Left lobe of liver (tissue), 2 donors: ENCODE measurements at regions not wholly inside any gene's neighbourhood (a gene's known extent, or its start where the extent isn't known, plus 50 kb on each side); places are given as distances from the start of the nearest gene placed in this dataset.
"Not testable (repeated sequence)": the region's sequence is repeated elsewhere in the genome, so short reads cannot be mapped to it uniquely, and the experiment has no call there.

Experiments
- ATAC-seq: fragments of 200-7000 bp; cut with Tn5 transposase; one replicate; pipeline ENCODE4 v1.9.1; 2020; ENCODE audit warnings: mild to moderate bottlenecking, moderate library complexity
- DNase-seq: peaks from one replicate; pipeline ENCODE4 v3.0.0-alpha.2; 2020; ENCODE audit warnings: low spot score
- donor health status: DM: no; HTN: no; CAD: no; lungs with moderate emphysema.
- donor health status: DM: no; HTN: yes; CAD: no.

DNA sequence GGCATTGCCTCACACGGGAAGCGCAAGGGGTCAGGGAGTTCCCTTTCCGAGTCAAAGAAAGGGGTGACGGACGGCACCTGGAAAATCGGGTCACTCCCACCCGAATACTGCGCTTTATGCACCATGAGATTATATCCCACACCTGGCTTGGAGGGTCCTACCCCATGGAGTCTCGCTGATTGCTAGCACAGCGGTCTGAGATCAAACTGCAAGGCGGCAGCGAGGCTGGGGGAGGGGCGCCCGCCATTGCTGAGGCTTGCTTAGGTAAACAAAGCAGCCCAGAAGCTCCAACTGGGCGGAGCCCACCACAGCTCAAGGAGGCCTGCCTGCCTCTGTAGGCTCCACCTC lies 145.1 kb upstream of the BCL6 start:
- not testable (repeated sequence) for DNase-seq, ATAC-seq

DNA sequence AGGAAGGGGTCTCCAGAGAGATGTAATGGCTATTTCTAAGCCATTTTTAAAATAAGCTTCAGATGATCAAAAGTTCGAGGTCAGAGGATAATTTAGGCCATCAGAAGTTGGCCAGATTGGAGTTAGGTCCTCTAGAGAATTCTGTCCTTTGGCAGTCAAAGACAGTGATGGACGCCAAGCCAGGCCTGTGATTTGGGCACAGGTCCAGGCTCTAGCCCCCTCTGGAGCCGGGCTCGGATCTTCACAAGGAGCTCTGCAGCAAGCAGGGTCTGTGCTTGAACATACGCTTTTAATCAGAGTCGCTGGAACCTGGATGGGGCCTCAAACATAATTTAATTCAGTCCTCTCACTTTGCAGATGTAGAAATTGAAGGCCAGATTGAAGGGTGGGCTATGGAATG lies 151.4 kb upstream of the BCL6 start:
- no peak for DNase-seq
- no peak for ATAC-seq

DNA sequence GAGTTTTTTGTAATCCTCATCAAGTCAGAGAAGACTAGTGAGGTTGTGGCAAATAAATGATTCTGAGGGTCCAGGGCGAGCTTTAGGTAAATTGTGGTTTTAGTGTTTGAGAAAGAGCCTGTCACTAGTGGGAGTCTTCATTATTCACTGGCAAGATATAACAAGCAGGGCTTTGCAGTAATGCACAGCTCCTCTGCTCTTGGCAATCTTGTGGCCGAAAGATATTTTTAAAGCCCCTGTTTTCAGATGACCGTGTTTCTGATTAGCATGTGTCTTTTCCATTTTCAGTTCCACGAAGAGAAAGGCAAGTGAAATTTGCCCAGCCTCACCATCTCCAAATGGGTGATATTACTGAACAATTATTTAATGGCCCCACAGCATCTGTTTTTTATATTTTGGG lies 154.0 kb upstream of the BCL6 start:
- ATAC-seq: no peak
- no peak for DNase-seq

GRCh38 chr3:187900993-187901755 lies 155.9 kb upstream of the BCL6 start:
- DNase-seq (no peak), ATAC-seq (no peak)

DNA sequence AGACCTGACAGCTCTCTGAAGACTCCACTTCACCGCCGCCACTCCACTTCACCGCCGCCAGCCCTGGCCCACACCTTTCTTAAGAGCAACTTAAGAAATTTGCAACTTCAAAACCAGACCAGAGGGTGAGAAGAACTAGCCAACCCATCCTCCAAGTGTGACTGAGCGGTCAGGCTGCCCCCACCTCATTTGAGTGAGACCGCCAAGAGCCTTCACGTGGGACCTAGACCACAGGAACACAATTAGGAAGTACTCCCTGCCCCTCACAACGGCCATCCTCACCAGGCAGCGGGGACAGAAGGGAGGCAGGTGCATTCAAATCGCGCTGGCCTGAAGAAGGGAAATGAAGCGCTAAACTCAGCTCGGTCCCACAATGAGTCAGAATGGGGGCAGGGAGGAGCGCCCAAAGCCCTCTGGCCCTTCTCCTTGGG lies 156.8 kb upstream of the BCL6 start:
- DNase-seq: no peak
- ATAC-seq: no peak

DNA sequence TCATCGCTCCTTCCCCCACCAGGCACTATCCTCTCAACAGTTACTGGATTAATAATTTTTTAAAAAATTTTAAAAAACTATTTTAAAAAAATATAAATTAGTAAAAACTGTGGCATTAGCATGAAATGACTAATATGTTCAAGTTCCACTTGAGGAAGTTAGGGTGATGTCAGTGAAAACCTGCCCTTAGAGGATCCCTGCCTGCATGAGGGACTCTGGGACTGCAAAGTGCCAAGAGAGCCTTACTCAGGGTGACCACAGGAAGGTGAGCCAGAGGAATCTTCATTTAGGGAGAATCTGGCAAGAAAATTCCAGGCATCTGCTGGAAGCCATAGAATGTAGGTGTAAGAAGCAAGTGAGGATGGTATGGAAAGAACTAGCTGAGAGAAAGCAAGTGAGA lies 157.7 kb upstream of the BCL6 start:
- DNase-seq (no peak), ATAC-seq (no peak)

GRCh38 chr3:187903697-187904096 lies 158.4 kb upstream of the BCL6 start:
- ATAC-seq (no peak), DNase-seq (no peak)

GRCh38 chr3:187906416-187906815 lies 161.1 kb upstream of the BCL6 start:
- DNase-seq (no peak), ATAC-seq (no peak)

GRCh38 chr3:187906920-187907319 lies 161.7 kb upstream of the BCL6 start:
- no peak for DNase-seq
- ATAC-seq: no peak

DNA sequence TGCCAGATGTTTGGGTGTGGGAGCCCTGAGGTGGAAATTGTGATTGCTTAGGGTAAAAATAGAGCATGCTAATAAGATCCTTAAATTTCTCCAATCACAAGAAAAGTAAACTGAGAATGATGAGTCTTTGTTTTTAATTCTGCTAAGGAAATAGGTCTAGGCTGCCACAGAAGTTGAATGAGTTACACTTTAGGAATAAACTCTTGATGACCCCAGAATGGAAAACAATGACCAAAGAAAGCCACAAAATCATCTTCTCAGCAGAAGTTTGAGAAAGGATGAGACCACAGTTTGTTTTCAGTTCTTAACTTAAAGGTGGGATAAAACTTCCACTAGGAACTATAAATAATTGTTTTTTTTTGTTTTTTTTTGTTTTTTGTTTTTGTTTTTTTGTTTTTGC lies 164.6 kb upstream of the BCL6 start:
- DNase-seq (no peak), ATAC-seq (no peak)

DNA sequence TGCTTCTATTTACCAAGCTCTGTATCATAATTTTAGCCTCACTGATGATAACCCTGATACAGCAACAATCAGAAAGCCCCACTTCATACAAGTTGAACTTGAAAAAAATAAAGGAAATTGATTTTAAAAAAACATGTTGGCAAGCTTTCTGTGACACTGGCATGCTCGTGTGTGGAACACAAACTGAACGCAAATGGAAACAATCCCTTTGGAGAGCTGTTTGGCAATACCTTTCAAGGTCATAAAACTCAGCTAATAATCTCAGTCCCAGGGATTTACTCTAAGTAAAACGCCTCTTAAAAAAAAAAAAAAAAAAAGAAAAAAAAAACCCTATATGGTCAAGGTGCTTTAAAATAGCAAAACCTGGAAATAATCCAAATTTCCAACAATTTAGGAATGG lies 166.7 kb upstream of the BCL6 start:
- peak; percentile 49 for ATAC-seq

GRCh38 chr3:187913617-187914033 lies 168.4 kb upstream of the BCL6 start:
- ATAC-seq: no peak
- DNase-seq: no peak

More for the DNA sequence above, 166.7 kb upstream of the BCL6 start:
- no peak for DNase-seq

DNA sequence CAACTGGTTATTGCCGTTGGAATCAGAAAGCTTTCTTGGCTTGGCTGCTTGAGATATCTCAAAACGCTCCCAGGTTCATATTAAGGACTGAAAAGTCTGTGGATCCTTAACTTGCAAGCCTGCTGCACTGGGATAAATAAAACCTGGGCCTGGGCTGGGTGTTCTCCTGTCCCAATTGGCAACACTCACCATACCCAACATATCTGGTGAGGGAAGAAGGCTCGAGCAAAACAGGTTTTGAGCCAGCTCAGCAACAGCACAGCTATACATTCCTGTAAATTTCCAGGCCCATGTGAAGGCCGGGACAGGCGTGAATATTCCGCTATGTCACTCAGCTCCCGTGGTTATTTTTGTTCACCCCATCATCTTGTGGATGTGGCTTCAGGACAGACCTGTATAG lies 169.0 kb upstream of the BCL6 start:
- DNase-seq (no peak), ATAC-seq (no peak)

DNA sequence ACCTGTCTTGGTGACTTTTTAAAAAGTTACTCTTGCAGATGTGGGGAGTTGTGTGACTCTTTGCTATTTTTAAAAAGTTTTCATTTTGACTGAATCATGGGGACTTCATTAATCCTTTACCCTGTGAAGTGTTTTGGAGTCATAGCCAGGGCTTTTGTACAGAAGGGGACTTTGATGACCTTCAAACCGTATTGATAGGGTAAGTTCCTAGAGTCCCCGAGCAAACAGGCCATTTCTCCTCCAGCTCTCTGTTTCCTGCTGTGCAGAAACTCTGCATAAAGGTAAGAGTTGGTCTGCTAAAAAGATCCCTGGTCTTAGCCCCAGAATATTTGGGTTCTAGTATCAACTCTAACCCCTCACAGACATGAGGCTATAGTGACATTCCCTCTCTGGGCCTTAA lies 170.8 kb upstream of the BCL6 start:
- DNase-seq (no peak), ATAC-seq (no peak)

DNA sequence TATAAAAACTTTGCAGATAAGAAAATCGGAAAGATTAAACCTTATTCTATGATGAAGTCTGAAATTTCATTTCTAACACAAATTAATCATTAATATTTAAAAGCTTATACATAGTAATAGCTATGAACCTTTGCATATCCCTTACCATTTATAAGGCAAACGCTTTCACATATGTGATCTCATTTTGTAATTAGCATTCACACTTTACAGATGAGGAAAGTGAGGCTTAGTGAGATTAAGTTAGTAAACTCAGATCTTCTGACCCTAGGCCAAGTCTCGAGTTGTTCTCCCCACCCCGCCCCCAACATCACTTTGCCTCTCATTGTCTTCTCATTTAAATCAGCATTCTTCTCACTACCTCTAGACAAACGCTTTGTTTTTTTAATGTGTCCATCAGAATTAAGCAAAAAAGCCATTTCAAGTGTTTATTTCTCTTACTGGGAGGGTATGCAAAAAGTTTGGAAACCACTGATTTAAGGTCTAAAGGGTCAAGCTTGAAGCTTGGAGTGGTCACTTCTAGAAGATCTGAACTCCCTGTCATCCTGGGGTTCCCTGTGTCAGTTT lies 172.9 kb upstream of the BCL6 start:
- ATAC-seq (no peak), DNase-seq (no peak)

- ATAC-seq: no peak
- DNase-seq: no peak
Measured at GRCh38 chr3:187919048-187919447, 173.8 kb upstream of the BCL6 start.

DNA sequence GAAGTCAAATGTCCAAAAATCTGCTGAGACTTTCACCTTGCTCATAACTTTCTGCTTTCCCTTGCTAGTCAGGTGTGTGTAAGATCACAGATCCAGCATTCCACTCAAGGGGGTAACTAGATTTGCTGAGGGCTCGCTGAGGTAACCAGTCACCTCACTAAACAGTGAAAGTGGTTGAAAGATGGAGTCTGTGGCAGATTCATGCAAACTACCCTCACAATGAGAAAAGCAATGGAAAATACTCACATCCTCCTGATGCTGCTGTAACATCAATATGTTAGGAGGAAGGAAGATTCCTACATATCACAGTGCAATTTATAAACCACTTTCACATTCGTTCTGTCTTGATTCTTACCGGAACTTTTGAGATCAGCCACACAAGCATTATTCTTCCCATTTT lies 174.3 kb upstream of the BCL6 start:
- DNase-seq (no peak), ATAC-seq (no peak)

- DNase-seq (no peak), ATAC-seq (no peak)
Measured at GRCh38 chr3:187920030-187920429, 174.8 kb upstream of the BCL6 start.

- DNase-seq (no peak), ATAC-seq (no peak)
Measured at GRCh38 chr3:187920913-187921312, 175.6 kb upstream of the BCL6 start.

DNA sequence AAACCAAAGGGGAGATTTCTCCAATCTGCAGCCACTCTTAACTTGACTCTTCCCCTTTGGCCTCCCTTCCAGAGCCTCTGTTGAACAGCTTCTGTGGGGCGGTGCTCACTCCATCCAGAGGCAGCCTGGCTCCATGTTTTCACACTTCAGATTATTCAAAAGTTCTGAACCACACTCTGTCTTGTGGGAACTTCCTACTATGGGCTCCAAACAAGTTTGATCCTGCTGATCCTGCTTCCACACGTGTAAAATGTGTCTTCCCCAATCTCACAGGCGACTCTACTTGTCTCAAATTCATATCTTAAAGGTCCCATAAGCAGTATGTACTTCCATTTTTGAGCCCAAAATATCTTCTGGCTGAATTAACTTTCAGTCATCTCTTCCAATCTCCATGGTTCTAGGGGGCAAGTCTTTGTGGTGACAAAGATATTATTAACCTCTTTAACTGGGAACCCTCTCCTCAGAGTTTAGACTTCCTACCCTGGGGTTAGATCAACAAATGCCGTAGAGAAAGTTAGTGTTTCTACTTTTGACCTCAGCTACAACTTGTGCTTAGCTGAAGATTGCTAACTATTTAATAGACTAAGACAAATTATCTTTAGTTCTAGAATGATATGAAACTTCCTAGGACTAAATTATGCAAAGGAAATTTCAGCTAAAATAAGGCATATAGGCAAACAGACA lies 176.3 kb upstream of the BCL6 start:
- DNase-seq: no peak
- no peak for ATAC-seq

- no peak for ATAC-seq
- no peak for DNase-seq
Measured at GRCh38 chr3:187922704-187923416, 177.6 kb upstream of the BCL6 start.

GRCh38 chr3:187924651-187925050 lies 179.4 kb upstream of the BCL6 start:
- no peak for DNase-seq
- ATAC-seq: no peak
